HEK293 (cell line): ENCODE measurements at regions not wholly inside any gene's neighbourhood (a gene's known extent, or its start where the extent isn't known, plus 50 kb on each side); places are given as distances from the start of the nearest gene placed in this dataset.

ENCODE experiments used
- CTCF ChIA-PET: fragments of 350-600 bp; formaldehyde crosslinking; extraction: SDS; loops from one replicate; lab custom pipeline; 2021; ENCODE audit warnings: antibody characterized with exemption; lab: Yijun Ruan, JAX
- POLR2A ChIA-PET: fragments of 300-600 bp; formaldehyde crosslinking; extraction: SDS; loops from one replicate; lab custom pipeline; 2020; ENCODE audit warnings: antibody characterized with exemption, inconsistent platforms; lab: Yijun Ruan, JAX
- H3K27ac ChIP-seq: fragments of 200-500 bp; sonication (Bioruptor generic); 2 replicates; pipeline ENCODE4 v1.5.1; 2014; ENCODE audit warnings: low read depth, low read length, control low read depth, inconsistent platforms; ENCODE audit errors: extremely low read depth
- H3K36me3 ChIP-seq, 2 experiments: fragments of 200-500 bp in 1 of 2; sonication (Bioruptor generic) in 1 of 2; 1 replicate in 1 of 2; 2 replicates in 1 of 2; pipeline ENCODE4 v1.5.1; 2014 to 2017; ENCODE audit warnings: inconsistent platforms in 2 of 2, low read length in 2 of 2; ENCODE audit not compliant: control insufficient read depth in 2 of 2, insufficient read depth in 1 of 2
- H3K4me1 ChIP-seq: fragments of 200-500 bp; sonication (Bioruptor generic); 2 replicates; pipeline ENCODE4 v1.5.1; 2014; ENCODE audit warnings: mild to moderate bottlenecking, low read length, inconsistent platforms; ENCODE audit not compliant: control insufficient read depth, insufficient read depth
- H3K4me3 ChIP-seq: 2 replicates; pipeline ENCODE4 v1.5.1; 2011; ENCODE audit warnings: low read depth, mild to moderate bottlenecking, control low read depth, low read length, moderate library complexity
- H3K9me3 ChIP-seq: fragments of 200-500 bp; sonication (Bioruptor generic); 2 replicates; pipeline ENCODE4 v1.5.1; 2014; ENCODE audit warnings: low read depth, low read length, inconsistent platforms; ENCODE audit not compliant: control insufficient read depth, insufficient read depth
- GFI1B ChIP-seq: fragments of 450-650 bp; formaldehyde crosslinking; IDR thresholded peaks from 2 replicates; pipeline ENCODE4 v1.5.1; 2016; ENCODE audit warnings: missing biosample characterization, missing genetic modification characterization
- ZBTB11 ChIP-seq: fragments of 450-650 bp; formaldehyde crosslinking; conservative IDR thresholded peaks from 2 replicates; pipeline ENCODE4 v1.5.1; 2016; ENCODE audit warnings: low read depth, missing biosample characterization, missing genetic modification characterization
- ZBTB20 ChIP-seq: fragments of 450-650 bp; formaldehyde crosslinking; IDR thresholded peaks from 2 replicates; pipeline ENCODE4 v1.5.1; 2016; ENCODE audit warnings: missing biosample characterization, missing genetic modification characterization
- ZBTB48 ChIP-seq: fragments of 450-650 bp; formaldehyde crosslinking; IDR thresholded peaks from 2 replicates; pipeline ENCODE4 v1.5.1; 2016; ENCODE audit warnings: missing biosample characterization, missing genetic modification characterization
- ZNF114 ChIP-seq: fragments of 450-650 bp; formaldehyde crosslinking; IDR thresholded peaks from 2 replicates; pipeline ENCODE4 v1.5.0; 2017; ENCODE audit warnings: missing biosample characterization, missing genetic modification characterization
- ZNF174 ChIP-seq: fragments of 450-650 bp; formaldehyde crosslinking; IDR thresholded peaks from 2 replicates; pipeline ENCODE4 v1.5.0; 2017; ENCODE audit warnings: missing biosample characterization, mild to moderate bottlenecking, missing genetic modification characterization
- ZNF292 ChIP-seq: fragments of 450-650 bp; formaldehyde crosslinking; IDR thresholded peaks from 2 replicates; pipeline ENCODE4 v1.5.1; 2016; ENCODE audit warnings: low read depth, missing biosample characterization, missing genetic modification characterization, borderline replicate concordance
- ZNF302 ChIP-seq: fragments of 450-650 bp; formaldehyde crosslinking; IDR thresholded peaks from 2 replicates; pipeline ENCODE4 v1.5.1; 2016; ENCODE audit warnings: missing biosample characterization, missing genetic modification characterization, low read depth
- ZNF324 ChIP-seq: fragments of 450-650 bp; formaldehyde crosslinking; IDR thresholded peaks from 2 replicates; pipeline ENCODE4 v1.5.1; 2016; ENCODE audit warnings: missing biosample characterization, missing genetic modification characterization
- ZNF391 ChIP-seq: fragments of 450-650 bp; formaldehyde crosslinking; IDR thresholded peaks from 2 replicates; pipeline ENCODE4 v1.5.1; 2016; ENCODE audit warnings: low read depth, missing biosample characterization, missing genetic modification characterization, borderline replicate concordance
- ZNF48 ChIP-seq: fragments of 450-650 bp; formaldehyde crosslinking; IDR thresholded peaks from 2 replicates; pipeline ENCODE4 v1.5.1; 2016; ENCODE audit warnings: missing biosample characterization, missing genetic modification characterization
- ZNF513 ChIP-seq: fragments of 450-650 bp; IDR thresholded peaks from 2 replicates; pipeline ENCODE4 v1.5.1; 2018; ENCODE audit warnings: missing biosample characterization, missing genetic modification characterization
- ZNF76 ChIP-seq: fragments of 450-650 bp; formaldehyde crosslinking; IDR thresholded peaks from 2 replicates; pipeline ENCODE4; 2016; ENCODE audit warnings: low read depth, missing biosample characterization, missing genetic modification characterization, borderline replicate concordance
- ZNF837 ChIP-seq: fragments of 450-650 bp; formaldehyde crosslinking; IDR thresholded peaks from 2 replicates; pipeline ENCODE4 v1.5.1; 2016; ENCODE audit warnings: missing biosample characterization, missing genetic modification characterization
- ZNF843 ChIP-seq: fragments of 450-650 bp; formaldehyde crosslinking; IDR thresholded peaks from 2 replicates; pipeline ENCODE4 v1.5.1; 2016; ENCODE audit warnings: missing biosample characterization, missing genetic modification characterization
- TF ChIP-seq, protein P1 (sequence below): fragments of 450-650 bp; formaldehyde crosslinking; IDR thresholded peaks from 2 replicates; pipeline ENCODE4 v1.5.1; 2017; ENCODE audit warnings: missing biosample characterization, missing genetic modification characterization
- TF ChIP-seq, protein P2 (sequence below): fragments of 450-650 bp; formaldehyde crosslinking; IDR thresholded peaks from 2 replicates; pipeline ENCODE4 v1.5.1; 2016; ENCODE audit warnings: missing biosample characterization, missing genetic modification characterization
- TF ChIP-seq, protein P3 (sequence below): sonication (generic); formaldehyde crosslinking; IDR thresholded peaks from 2 replicates; pipeline ENCODE4 v1.8.1; 2022; ENCODE audit warnings: mild to moderate bottlenecking, moderate library complexity, missing genetic modification reagents

DNA sequence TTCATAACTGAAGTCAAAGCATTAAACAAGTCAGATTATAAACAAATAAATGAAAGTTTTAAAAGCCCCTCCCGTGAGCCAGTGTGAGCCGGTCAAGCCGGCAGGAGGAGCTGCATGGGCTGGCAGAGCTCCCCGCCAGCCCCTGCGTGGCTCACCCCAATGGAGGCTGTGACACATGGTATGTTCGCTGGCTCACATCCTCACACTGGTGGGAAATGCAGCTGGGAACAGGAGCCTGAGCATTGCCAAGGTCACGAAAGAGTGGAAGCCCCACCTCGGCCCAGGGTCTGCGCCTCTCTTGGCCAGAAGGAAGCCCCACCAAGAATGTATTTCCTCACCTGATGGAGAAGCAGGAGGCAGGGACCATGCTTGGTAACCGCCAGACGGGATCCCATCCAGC, 261.7 kb upstream of the TCERG1L start:
- no peak overlapping the region for H3K4me3 ChIP-seq
- no peaks in the 10 kb centered on the region for H3K4me1 ChIP-seq
- POLR2A ChIA-PET, result no interaction called here
- no peaks in the 10 kb centered on the region for H3K9me3 ChIP-seq
- TF ChIP-seq ZNF391 (tag by site-specific recombination) (no peak), ZNF76 (tag by site-specific recombination) (no peak), ZNF324 (tag by site-specific recombination) (no peak), ZNF843 (no peak), ZBTB11 (tag by site-specific recombination) (no peak), ZNF174 (tag by site-specific recombination) (no peak), ZBTB48 (tag by site-specific recombination) (no peak), ZNF48 (tag by site-specific recombination) (no peak), ZNF302 (tag by site-specific recombination) (no peak), ZNF837 (tag by site-specific recombination) (no peak), GFI1B (tag by site-specific recombination) (no peak), ZBTB20 (no peak), ZNF513 (tag by site-specific recombination) (no peak), ZNF114 (tag by site-specific recombination) (no peak), ZNF292 (tag by site-specific recombination) (no peak)
- TF ChIP-seq, protein P1, sequence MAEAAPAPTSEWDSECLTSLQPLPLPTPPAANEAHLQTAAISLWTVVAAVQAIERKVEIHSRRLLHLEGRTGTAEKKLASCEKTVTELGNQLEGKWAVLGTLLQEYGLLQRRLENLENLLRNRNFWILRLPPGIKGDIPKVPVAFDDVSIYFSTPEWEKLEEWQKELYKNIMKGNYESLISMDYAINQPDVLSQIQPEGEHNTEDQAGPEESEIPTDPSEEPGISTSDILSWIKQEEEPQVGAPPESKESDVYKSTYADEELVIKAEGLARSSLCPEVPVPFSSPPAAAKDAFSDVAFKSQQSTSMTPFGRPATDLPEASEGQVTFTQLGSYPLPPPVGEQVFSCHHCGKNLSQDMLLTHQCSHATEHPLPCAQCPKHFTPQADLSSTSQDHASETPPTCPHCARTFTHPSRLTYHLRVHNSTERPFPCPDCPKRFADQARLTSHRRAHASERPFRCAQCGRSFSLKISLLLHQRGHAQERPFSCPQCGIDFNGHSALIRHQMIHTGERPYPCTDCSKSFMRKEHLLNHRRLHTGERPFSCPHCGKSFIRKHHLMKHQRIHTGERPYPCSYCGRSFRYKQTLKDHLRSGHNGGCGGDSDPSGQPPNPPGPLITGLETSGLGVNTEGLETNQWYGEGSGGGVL (tag by site-specific recombination), result no peak
- TF ChIP-seq, protein P2, sequence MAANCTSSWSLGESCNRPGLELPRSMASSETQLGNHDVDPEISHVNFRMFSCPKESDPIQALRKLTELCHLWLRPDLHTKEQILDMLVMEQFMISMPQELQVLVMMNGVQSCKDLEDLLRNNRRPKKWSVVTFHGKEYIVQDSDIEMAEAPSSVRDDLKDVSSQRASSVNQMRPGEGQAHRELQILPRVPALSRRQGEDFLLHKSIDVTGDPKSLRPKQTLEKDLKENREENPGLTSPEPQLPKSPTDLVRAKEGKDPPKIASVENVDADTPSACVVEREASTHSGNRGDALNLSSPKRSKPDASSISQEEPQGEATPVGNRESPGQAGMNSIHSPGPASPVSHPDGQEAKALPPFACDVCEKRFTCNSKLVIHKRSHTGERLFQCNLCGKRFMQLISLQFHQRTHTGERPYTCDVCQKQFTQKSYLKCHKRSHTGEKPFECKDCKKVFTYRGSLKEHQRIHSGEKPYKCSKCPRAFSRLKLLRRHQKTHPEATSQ (tag by site-specific recombination), result no peak
- TF ChIP-seq, protein P3, sequence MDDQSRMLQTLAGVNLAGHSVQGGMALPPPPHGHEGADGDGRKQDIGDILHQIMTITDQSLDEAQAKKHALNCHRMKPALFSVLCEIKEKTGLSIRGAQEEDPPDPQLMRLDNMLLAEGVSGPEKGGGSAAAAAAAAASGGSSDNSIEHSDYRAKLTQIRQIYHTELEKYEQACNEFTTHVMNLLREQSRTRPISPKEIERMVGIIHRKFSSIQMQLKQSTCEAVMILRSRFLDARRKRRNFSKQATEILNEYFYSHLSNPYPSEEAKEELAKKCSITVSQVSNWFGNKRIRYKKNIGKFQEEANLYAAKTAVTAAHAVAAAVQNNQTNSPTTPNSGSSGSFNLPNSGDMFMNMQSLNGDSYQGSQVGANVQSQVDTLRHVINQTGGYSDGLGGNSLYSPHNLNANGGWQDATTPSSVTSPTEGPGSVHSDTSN (CRISPR knock-in tag), result no peak
- H3K27ac ChIP-seq, result no peak overlapping the region
- CTCF ChIA-PET, result interaction anchor here (0.6 kb wide), 2 partner anchors 131 to 431 kb away, joined by 3 to 4 read pairs; no protein-coding TSS in a partner anchor
- no peaks in the 10 kb centered on the region for H3K36me3 ChIP-seq
